Loucy (cell line): ENCODE measurements at regions not wholly inside any gene's neighbourhood (a gene's known extent, or its start where the extent isn't known, plus 50 kb on each side); places are given as distances from the start of the nearest gene placed in this dataset.

ENCODE experiments used
- H2AFZ ChIP-seq: fragments of 200-600 bp; sonication (generic); 2 replicates; pipeline ENCODE4 v1.6.0; 2016; ENCODE audit warnings: antibody characterized with exemption, mild to moderate bottlenecking, low read length, moderate library complexity
- H3F3A ChIP-seq: fragments of 200-600 bp; 2 replicates; pipeline ENCODE4 v1.6.0; 2016; ENCODE audit warnings: antibody characterized with exemption, low read depth, mild to moderate bottlenecking
- H3K27me3 ChIP-seq: fragments of 200-600 bp; sonication (generic); 2 replicates; pipeline ENCODE4 v1.6.1; 2014; ENCODE audit warnings: low read length, mild to moderate bottlenecking; ENCODE audit not compliant: insufficient read depth, poor library complexity, severe bottlenecking
- H3K36me3 ChIP-seq: fragments of 200-600 bp; sonication (generic); 2 replicates; pipeline ENCODE4 v1.6.1; 2016; ENCODE audit warnings: low read length; ENCODE audit not compliant: insufficient read depth
- H3K4me1 ChIP-seq: fragments of 200-600 bp; sonication (generic); 2 replicates; pipeline ENCODE4 v1.5.1; 2014; ENCODE audit warnings: low read length, mild to moderate bottlenecking; ENCODE audit not compliant: insufficient read depth, poor library complexity, severe bottlenecking
- H3K4me2 ChIP-seq: fragments of 200-600 bp; sonication (generic); 2 replicates; pipeline ENCODE4 v1.6.0; 2014; ENCODE audit warnings: antibody characterized with exemption, low read length, low read depth, mild to moderate bottlenecking; ENCODE audit not compliant: poor library complexity, severe bottlenecking
- H3K4me3 ChIP-seq: fragments of 200-600 bp; sonication (generic); 2 replicates; pipeline ENCODE4 v1.5.1; 2014; ENCODE audit warnings: low read length, mild to moderate bottlenecking, mixed read lengths; ENCODE audit not compliant: poor library complexity, severe bottlenecking
- H3K79me2 ChIP-seq: fragments of 200-600 bp; sonication (generic); 2 replicates; pipeline ENCODE4 v1.6.1; 2014; ENCODE audit warnings: low read length; ENCODE audit not compliant: insufficient read depth
- H3K9ac ChIP-seq: fragments of 200-600 bp; sonication (generic); 2 replicates; pipeline ENCODE4 v1.6.0; 2014; ENCODE audit warnings: mild to moderate bottlenecking, low read depth, low read length, moderate library complexity; ENCODE audit not compliant: poor library complexity, severe bottlenecking
- H3K9me2 ChIP-seq: fragments of 200-600 bp; sonication (generic); replicated peaks from 2 replicates; pipeline ENCODE4 v1.6.1; 2016; ENCODE audit warnings: low read depth, low read length, mixed read lengths
- H3K9me3 ChIP-seq: fragments of 200-600 bp; sonication (generic); 2 replicates; pipeline ENCODE4 v1.6.1; 2014; ENCODE audit warnings: mild to moderate bottlenecking, antibody characterized with exemption, low read length, low read depth; ENCODE audit not compliant: insufficient read depth
- H4K20me1 ChIP-seq: fragments of 200-600 bp; sonication (generic); 2 replicates; pipeline ENCODE4 v1.6.0; 2014; ENCODE audit warnings: antibody characterized with exemption, low read length, mild to moderate bottlenecking; ENCODE audit not compliant: insufficient read depth, poor library complexity, severe bottlenecking
- CTCF ChIP-seq: fragments of 200-600 bp; sonication (generic); conservative IDR thresholded peaks from 2 replicates; pipeline ENCODE4 v1.5.1; 2014; ENCODE audit warnings: mild to moderate bottlenecking, antibody characterized with exemption, low read length
- EZH2phosphoT487 ChIP-seq: fragments of 200-600 bp; IDR thresholded peaks from 2 replicates; pipeline ENCODE4 v1.6.1; 2018; ENCODE audit warnings: antibody characterized with exemption, mild to moderate bottlenecking, moderate library complexity, borderline replicate concordance

- no peaks in the 10 kb centered on the region for H3K27me3 ChIP-seq
- H3K9me2 ChIP-seq, result no peaks in the 10 kb centered on the region
- TF ChIP-seq EZH2phosphoT487, result no peak
- TF ChIP-seq CTCF, result no peak
- H3K4me3 ChIP-seq, result no peak overlapping the region
- no peaks in the 10 kb centered on the region for H3K4me1 ChIP-seq
- H3K4me2 ChIP-seq, result no peak overlapping the region
- H3K9ac ChIP-seq, result no peak overlapping the region
- H3K79me2 ChIP-seq, result no peaks in the 10 kb centered on the region
- no peaks in the 10 kb centered on the region for H4K20me1 ChIP-seq
- H3K36me3 ChIP-seq, result no peaks in the 10 kb centered on the region
- no peak overlapping the region for H2AFZ ChIP-seq
- H3F3A ChIP-seq, result no peaks in the 10 kb centered on the region
- no peaks in the 10 kb centered on the region for H3K9me3 ChIP-seq
Observed at GRCh38 chr17:11047228-11047627, 193.8 kb upstream of the SHISA6 start.

GRCh38 chr17:11039342-11039741 lies 201.5 kb upstream of the PIRT start:
- TF ChIP-seq CTCF, result no peak
- no peak for TF ChIP-seq EZH2phosphoT487
- H3K27me3 ChIP-seq, result no peaks in the 10 kb centered on the region
- H3K9me2 ChIP-seq, result no peaks in the 10 kb centered on the region
- no peaks in the 10 kb centered on the region for H3K79me2 ChIP-seq
- H4K20me1 ChIP-seq, result no peaks in the 10 kb centered on the region
- H3K4me1 ChIP-seq, result no peaks in the 10 kb centered on the region
- no peak overlapping the region for H2AFZ ChIP-seq
- no peaks in the 10 kb centered on the region for H3K9me3 ChIP-seq
- H3F3A ChIP-seq, result no peaks in the 10 kb centered on the region
- no peaks in the 10 kb centered on the region for H3K36me3 ChIP-seq
- H3K4me2 ChIP-seq, result no peak overlapping the region
- no peak overlapping the region for H3K9ac ChIP-seq
- H3K4me3 ChIP-seq, result no peak overlapping the region

DNA sequence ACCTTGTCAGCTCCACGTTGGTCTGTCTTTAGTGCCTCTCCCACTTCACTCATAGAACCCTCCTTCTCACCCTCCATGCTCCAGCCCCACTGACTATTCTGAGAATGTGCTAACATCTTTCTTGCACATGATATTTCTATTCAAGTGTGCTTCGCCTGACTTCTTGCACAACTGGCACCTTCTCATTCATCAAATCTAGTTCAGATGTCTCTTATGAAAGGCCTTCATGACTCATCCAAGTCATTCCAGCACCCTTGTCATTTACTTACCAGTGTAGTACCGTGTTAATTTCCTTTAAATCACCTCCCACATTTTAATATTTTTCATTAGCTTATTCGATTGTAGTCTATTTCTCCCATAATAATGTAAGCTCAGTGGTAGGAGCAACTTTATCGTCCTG lies 197.8 kb upstream of the PIRT start:
- no peaks in the 10 kb centered on the region for H3K79me2 ChIP-seq
- H3K9ac ChIP-seq, result no peak overlapping the region
- no peak overlapping the region for H3K4me3 ChIP-seq
- no peak overlapping the region for H3K4me2 ChIP-seq
- no peaks in the 10 kb centered on the region for H4K20me1 ChIP-seq
- H3K27me3 ChIP-seq, result no peaks in the 10 kb centered on the region
- 0 out of 2 replicates have a peak, but pooled peaks cover 5% of the 10 kb centered on the region for H3K9me3 ChIP-seq
- no peak overlapping the region for H2AFZ ChIP-seq
- H3K4me1 ChIP-seq, result no peaks in the 10 kb centered on the region
- TF ChIP-seq CTCF (no peak), EZH2phosphoT487 (no peak)
- H3K9me2 ChIP-seq, result no peaks in the 10 kb centered on the region
- no peaks in the 10 kb centered on the region for H3F3A ChIP-seq
- no peaks in the 10 kb centered on the region for H3K36me3 ChIP-seq
